ENCODE measurements at regions not wholly inside any gene's neighbourhood (a gene's known extent, or its start where the extent isn't known, plus 50 kb on each side); places are given as distances from the start of the nearest gene placed in this dataset.
"Not testable (repeated sequence)": the region's sequence is repeated elsewhere in the genome, so short reads cannot be mapped to it uniquely, and the experiment has no call there.

DNA sequence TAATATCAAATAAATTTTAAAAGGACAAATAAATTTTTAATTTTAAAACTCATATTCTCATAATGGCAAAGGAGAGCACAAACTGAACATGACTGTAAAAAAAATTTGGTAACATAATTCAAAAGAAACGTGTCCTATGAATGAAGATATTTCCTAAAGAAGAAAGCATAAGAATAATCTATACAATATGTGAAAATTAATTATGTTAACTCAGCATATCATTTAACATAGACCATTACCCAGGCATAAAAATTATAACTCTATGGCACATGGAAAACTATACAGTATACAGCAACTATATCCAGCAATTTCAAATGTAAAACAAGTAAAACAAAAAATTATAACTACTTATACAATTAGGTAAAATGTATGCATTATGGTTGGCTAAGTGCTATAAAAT is 288.1 kb downstream of the SUCLG1 start:
- intact Hi-C loops (cut with DNase I) = no loop called here
- TF ChIP-seq, protein P1, sequence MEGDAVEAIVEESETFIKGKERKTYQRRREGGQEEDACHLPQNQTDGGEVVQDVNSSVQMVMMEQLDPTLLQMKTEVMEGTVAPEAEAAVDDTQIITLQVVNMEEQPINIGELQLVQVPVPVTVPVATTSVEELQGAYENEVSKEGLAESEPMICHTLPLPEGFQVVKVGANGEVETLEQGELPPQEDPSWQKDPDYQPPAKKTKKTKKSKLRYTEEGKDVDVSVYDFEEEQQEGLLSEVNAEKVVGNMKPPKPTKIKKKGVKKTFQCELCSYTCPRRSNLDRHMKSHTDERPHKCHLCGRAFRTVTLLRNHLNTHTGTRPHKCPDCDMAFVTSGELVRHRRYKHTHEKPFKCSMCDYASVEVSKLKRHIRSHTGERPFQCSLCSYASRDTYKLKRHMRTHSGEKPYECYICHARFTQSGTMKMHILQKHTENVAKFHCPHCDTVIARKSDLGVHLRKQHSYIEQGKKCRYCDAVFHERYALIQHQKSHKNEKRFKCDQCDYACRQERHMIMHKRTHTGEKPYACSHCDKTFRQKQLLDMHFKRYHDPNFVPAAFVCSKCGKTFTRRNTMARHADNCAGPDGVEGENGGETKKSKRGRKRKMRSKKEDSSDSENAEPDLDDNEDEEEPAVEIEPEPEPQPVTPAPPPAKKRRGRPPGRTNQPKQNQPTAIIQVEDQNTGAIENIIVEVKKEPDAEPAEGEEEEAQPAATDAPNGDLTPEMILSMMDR (IDR thresholded peaks at IDR 0.05) = no peak
- no peaks in the 10 kb centered on the region for H3K27me3 ChIP-seq
- no peaks in the 10 kb centered on the region for H3K4me1 ChIP-seq
- no peak for DNase-seq
- no peak overlapping the region for H3K4me3 ChIP-seq
- H3K9me3 ChIP-seq = no peaks in the 10 kb centered on the region
- H3K9ac ChIP-seq (ENCODE audit: low read depth in 2 of 2, low read length in 2 of 2) = no peak overlapping the region
- H3K36me3 ChIP-seq = no peaks in the 10 kb centered on the region
- no peak overlapping the region for H3K27ac ChIP-seq

DNA sequence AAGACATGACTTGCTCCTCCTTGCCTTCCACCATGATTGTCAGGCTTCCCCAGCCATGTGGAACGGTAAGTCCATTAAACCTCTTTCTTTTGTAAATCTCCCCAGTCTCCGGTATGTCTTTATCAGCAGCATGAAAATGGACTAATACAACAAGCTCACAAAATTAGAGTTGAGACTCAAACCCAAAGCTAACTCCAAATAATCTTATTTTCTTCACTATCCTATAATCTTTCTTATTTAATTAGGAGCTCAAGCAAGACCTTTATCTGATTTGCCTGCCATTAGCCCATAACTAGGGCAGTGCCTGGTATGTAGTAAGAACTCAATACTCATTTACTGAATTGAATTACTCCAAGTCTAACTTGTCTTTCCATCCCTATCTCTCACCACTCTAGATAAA is 289.2 kb downstream of the SUCLG1 start:
- intact Hi-C loops (cut with DNase I) = no loop called here
- no peaks in the 10 kb centered on the region for H3K27me3 ChIP-seq
- no peaks in the 10 kb centered on the region for H3K9me3 ChIP-seq
- no peak overlapping the region for H3K27ac ChIP-seq
- no peaks in the 10 kb centered on the region for H3K36me3 ChIP-seq
- H3K4me1 ChIP-seq = no peaks in the 10 kb centered on the region
- H3K4me3 ChIP-seq = no peak overlapping the region
- no peak for DNase-seq
- TF ChIP-seq, protein P1 (IDR thresholded peaks at IDR 0.05) = no peak
- no peak overlapping the region for H3K9ac ChIP-seq (ENCODE audit: low read depth in 2 of 2, low read length in 2 of 2)

DNA sequence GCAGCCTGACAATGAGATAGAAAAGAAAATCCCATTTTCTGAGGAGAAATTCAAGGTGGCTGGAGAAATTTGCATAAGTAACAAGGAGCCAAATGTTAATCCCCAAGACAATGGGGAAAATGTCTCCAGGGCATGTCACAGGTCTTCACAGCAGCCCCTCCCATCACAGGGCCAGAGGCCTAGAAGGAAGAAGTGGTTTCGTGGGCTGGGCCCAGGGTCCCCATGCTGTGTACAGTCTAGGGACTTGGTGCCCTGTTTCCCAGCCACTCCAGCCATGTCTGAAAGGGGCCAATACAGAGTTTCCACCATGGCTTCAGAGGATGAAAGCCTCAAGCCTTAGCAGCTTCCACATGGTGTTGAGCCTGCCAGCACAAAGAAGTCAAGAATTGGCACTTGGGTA is 290.5 kb downstream of the SUCLG1 start:
- H3K4me3 ChIP-seq; H3K36me3 ChIP-seq; H3K9ac ChIP-seq (ENCODE audit: low read depth in 2 of 2, low read length in 2 of 2); H3K27ac ChIP-seq; DNase-seq; H3K27me3 ChIP-seq; H3K4me1 ChIP-seq; H3K9me3 ChIP-seq; intact Hi-C loops (cut with DNase I): not testable (repeated sequence)

DNA sequence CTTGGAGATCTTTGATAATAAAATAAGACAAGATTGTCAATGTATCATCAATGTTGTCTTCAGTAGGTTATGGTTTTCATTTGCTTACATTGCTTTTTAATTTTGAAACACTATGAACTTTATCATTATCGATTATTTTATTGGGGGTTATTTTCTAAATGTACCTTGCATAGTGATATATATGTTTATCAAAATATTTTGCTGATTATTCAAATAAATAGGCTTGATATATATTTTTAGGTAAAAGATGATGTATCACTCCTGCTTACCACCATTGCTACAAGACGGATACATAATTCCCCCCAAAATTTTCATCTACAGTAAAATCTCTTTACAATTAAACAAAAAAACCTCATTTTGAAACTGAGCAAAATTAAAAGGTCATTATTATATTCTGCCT is 293.8 kb downstream of the SUCLG1 start:
- H3K9me3 ChIP-seq = no peaks in the 10 kb centered on the region
- intact Hi-C loops (cut with DNase I) = no loop called here
- no peak overlapping the region for H3K9ac ChIP-seq (ENCODE audit: low read depth in 2 of 2, low read length in 2 of 2)

DNA sequence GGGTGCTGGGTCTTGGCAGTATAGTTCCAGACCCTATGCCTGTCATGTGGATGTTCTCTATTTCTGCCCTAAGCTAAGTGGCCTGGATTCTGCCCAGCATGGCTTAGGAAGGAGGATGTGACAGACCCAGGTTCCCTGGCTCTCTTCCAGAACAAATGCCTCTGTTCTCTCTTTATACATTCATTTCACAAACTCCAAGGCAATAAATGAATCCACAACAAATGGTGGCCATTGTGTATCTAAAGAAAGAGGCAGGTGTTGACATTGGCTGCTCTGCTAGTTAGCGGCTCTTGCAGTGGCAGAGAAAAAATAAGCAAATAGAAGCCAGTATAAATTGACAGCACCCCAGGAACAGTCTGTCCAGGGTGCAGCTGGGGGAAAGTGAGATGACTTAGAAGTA is 298.6 kb downstream of the SUCLG1 start:
- H3K4me1 ChIP-seq = no peaks in the 10 kb centered on the region
- no peak overlapping the region for H3K27ac ChIP-seq
- H3K9me3 ChIP-seq = no peaks in the 10 kb centered on the region
- H3K9ac ChIP-seq (ENCODE audit: low read depth in 2 of 2, low read length in 2 of 2) = no peak overlapping the region
- intact Hi-C loops (cut with DNase I) = no loop called here
- no peak for DNase-seq
- TF ChIP-seq, protein P1 (IDR thresholded peaks at IDR 0.05) = no peak
- no peaks in the 10 kb centered on the region for H3K27me3 ChIP-seq
- H3K36me3 ChIP-seq = no peaks in the 10 kb centered on the region
- H3K4me3 ChIP-seq = no peak overlapping the region

More for the DNA sequence above, 293.8 kb downstream of the SUCLG1 start:
- no peak for DNase-seq
- TF ChIP-seq, protein P1 (IDR thresholded peaks at IDR 0.05) = no peak
- Histone ChIP-seq H3K27me3 (no peaks in the 10 kb centered on the region), H3K4me3 (no peak overlapping the region), H3K4me1 (no peaks in the 10 kb centered on the region), H3K36me3 (no peaks in the 10 kb centered on the region), H3K27ac (no peak overlapping the region)

DNA sequence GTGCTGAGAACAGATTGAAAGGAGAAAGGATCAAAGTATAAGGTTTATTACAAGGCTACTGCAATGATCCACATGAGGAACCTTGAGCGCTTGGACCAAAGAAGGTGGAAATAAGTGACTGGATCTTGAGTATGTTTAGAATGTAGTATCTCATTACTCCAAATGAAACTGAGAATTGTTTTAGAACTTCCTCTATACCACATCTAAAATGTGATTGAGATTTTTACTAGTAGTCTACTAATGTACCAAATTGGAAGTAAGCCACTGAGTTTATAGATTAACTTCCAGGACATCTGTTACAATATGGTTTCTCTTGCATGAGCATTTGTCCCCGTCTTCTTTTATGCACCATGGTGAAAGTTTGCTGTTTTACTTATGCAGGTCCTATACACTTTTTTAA is 300.5 kb downstream of the SUCLG1 start:
- no peaks in the 10 kb centered on the region for H3K9me3 ChIP-seq
- no peak overlapping the region for H3K9ac ChIP-seq (ENCODE audit: low read depth in 2 of 2, low read length in 2 of 2)
- no peaks in the 10 kb centered on the region for H3K4me1 ChIP-seq

More for the DNA sequence above, 300.5 kb downstream of the SUCLG1 start:
- no peak overlapping the region for H3K4me3 ChIP-seq
- no peak for DNase-seq
- no peaks in the 10 kb centered on the region for H3K36me3 ChIP-seq
- TF ChIP-seq, protein P1 (IDR thresholded peaks at IDR 0.05) = no peak
- intact Hi-C loops (cut with DNase I) = no loop called here
- no peaks in the 10 kb centered on the region for H3K27me3 ChIP-seq
- no peak overlapping the region for H3K27ac ChIP-seq
